Body of pancreas (tissue), 4 donors: ENCODE measurements at regions not wholly inside any gene's neighbourhood (a gene's known extent, or its start where the extent isn't known, plus 50 kb on each side); places are given as distances from the start of the nearest gene placed in this dataset.

Source experiments
- ATAC-seq: fragments of 150-250 bp; one replicate; pipeline ENCODE4 v1.9.1; 2016
- DNase-seq, 4 donors: peaks; one replicate each; pipeline ENCODE4 v3.0.0-alpha.2; 2019
- H3K27ac ChIP-seq, 4 donors: fragments of 200-600 bp; sonication (generic); 1 replicate in 3 of 4; 2 replicates in 1 of 4; pipeline versions ENCODE4 v1.5.1 to v1.6.1; 2016 to 2019; ENCODE audit warnings: mild to moderate bottlenecking in 1 of 4, mixed read lengths in 1 of 4, moderate library complexity in 1 of 4
- H3K27me3 ChIP-seq, 2 donors: fragments of 200-600 bp; sonication (generic); one replicate each; pipeline ENCODE4 v1.6.0; 2016; ENCODE audit warnings: mild to moderate bottlenecking in 1 of 2
- H3K36me3 ChIP-seq, 2 donors: fragments of 200-600 bp; sonication (generic); replicated peaks in 1 of 2; 2 replicates each; pipeline ENCODE4 v1.5.1; 2016; ENCODE audit warnings: low read depth in 2 of 2; ENCODE audit not compliant: insufficient read depth in 1 of 2
- H3K4me1 ChIP-seq: fragments of 200-600 bp; sonication (generic); one replicate; pipeline ENCODE4 v1.6.0; 2016
- H3K4me3 ChIP-seq, 2 donors: fragments of 200-600 bp; sonication (generic); 1 replicate in 1 of 2; 2 replicates in 1 of 2; pipeline ENCODE4 v1.5.1; 2016 to 2019
- H3K9me3 ChIP-seq, 3 donors: fragments of 200-600 bp; sonication (generic); 1 replicate in 2 of 3; 2 replicates in 1 of 3; pipeline ENCODE4 v1.5.1; 2016
- CTCF ChIP-seq, 7 experiments: fragments of 450-650 bp in 4 of 7; fragments of 200-600 bp in 3 of 7; sonication (generic) in 3 of 7; IDR thresholded peaks; one replicate each; pipeline ENCODE4 v1.5.1; 2016 to 2019; ENCODE audit warnings: antibody characterized with exemption in 7 of 7
- POLR2A ChIP-seq, 3 donors: fragments of 450-650 bp; IDR thresholded peaks; one replicate each; pipeline ENCODE4 v1.6.1; 2016; ENCODE audit warnings: antibody characterized with exemption in 3 of 3, mild to moderate bottlenecking in 2 of 3
- WGBS, 2 donors: methylation state at CpG; one replicate each; pipeline ENCODE4 v1.1.5; 2017; 5-methylcytosine and 5-hydroxymethylcytosine counted together
- intact Hi-C: fragments of 100-400 bp; cut with DNase I; formaldehyde crosslinking; loops from one replicate; pipeline ENCODE4 v1.15.1; 2023

DNA sequence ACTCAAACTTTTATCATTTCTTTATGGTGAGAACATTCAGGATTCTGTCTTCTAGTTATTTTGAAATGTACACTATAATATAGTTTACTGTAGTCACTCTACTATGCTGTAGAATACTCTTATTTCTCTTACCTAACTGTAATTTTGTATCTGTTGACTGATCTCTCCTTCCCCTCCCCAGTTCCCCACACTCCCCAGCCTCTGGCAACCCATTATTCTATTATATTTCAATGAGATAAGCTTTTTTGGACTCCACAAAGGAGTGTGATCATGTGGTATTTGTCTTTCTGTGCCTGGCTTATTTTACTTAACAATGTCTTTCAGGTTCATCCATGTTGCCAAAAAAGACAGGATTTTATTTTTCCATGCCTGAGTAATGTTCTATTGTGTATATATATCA is 71.4 kb upstream of the DYNC1I1 start:
- ATAC-seq: no peak
- Histone ChIP-seq H3K27me3 (no peaks in the 10 kb centered on the region), H3K9me3 (no peaks in the 10 kb centered on the region), H3K4me1 (no peaks in the 10 kb centered on the region), H3K27ac (no peak overlapping the region), H3K4me3 (no peak overlapping the region), H3K36me3 (no peaks in the 10 kb centered on the region)
- TF ChIP-seq CTCF (IDR thresholded peaks at IDR 0.05): no peak
- TF ChIP-seq POLR2A (IDR thresholded peaks at IDR 0.05): no peak
- intact Hi-C loops: no loop called here
- DNase-seq: no peak

DNA sequence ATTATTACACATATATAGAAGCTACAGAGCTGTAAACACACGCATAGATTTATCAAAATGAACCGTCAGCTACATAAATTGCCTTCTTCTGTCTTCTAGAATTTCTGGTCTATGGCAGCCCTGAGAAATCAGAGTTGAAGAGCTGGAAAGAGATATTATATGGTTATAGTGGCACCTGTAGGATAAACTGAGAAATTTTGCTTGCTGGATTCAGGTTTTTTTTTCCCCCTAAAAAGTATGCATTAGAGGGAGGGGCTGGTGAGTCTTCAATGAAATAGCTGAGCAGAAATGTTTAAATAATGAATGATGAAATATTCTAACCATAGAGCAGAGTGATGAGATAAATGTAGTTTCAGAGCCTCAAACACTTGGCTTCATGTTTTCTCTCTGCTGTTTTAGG is 78.0 kb upstream of the DYNC1I1 start:
- intact Hi-C loops: no loop called here
- Histone ChIP-seq H3K9me3 (no peaks in the 10 kb centered on the region), H3K27ac (no peak overlapping the region), H3K36me3 (no peaks in the 10 kb centered on the region), H3K27me3 (no peaks in the 10 kb centered on the region), H3K4me3 (no peak overlapping the region), H3K4me1 (no peaks in the 10 kb centered on the region)
- DNase-seq: no peak
- 35 to 54% methylated on average over 2 of the region's 2 CpGs for WGBS, 2 donors
- no peak for ATAC-seq
- TF ChIP-seq POLR2A (IDR thresholded peaks at IDR 0.05): no peak
- no peak for TF ChIP-seq CTCF (IDR thresholded peaks at IDR 0.05)

DNA sequence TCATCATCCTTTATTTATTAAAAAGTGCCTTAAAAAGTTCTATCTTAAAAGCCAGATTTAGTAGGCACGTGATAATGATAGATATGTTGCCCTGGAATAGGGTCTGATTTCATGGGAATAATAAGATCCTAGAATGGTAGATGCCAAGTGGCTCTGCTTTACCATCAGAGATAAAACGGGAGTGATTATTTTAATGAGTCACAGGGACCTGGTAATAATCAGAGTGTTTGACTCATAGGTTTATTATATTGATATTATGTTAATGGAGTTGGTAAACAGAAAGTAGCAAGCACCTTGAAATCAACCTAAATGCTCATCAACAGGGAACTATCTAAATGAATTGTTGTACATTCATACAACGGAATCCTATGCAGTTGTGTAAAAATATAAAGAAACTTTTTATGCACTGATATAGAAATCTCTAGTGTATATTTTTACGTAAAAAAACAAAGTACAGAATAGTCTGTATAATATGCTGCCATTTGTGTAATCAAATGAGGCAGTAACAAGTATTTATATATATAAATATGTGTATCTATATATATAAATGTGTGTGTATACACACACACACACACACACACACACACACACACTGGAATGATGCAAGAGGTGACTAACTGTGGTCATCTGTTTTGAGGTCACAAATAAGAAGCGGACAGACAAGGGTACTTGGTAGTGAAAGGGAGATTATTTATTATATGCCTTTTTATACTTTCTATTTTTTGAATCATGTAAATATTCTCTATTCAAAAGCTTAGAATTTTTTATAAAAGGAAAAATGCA is 78.6 kb upstream of the DYNC1I1 start:
- no peak for ATAC-seq
- Histone ChIP-seq H3K36me3 (no peaks in the 10 kb centered on the region), H3K4me3 (no peak overlapping the region), H3K4me1 (no peaks in the 10 kb centered on the region), H3K27ac (no peak overlapping the region), H3K27me3 (no peaks in the 10 kb centered on the region), H3K9me3 (no peaks in the 10 kb centered on the region)
- no peak for DNase-seq
- 50 to 60% methylated on average over 5 of the region's 5 CpGs for WGBS, 2 donors
- intact Hi-C loops: no loop called here
- TF ChIP-seq CTCF (IDR thresholded peaks at IDR 0.05): no peak
- no peak for TF ChIP-seq POLR2A (IDR thresholded peaks at IDR 0.05)

DNA sequence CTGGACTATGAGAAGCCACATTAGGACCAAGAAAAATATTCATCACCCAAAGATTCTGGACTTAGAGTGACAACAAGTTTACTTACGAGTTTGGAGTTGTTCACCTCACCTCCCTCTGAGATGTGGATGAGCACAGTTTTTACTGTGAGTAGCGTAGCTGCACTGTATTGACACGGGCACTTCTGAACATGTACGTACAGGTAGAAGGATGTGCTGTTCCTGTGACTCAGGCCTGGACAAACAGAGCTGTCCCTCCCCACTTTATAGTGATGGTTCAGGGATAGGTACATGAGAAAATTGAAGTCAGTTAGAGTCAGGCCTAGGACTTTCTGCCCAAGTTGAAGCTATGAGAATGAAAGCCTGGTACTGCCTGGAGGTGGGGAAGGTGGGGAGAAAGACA is 80.9 kb upstream of the DYNC1I1 start:
- no peaks in the 10 kb centered on the region for H3K4me1 ChIP-seq
- no peaks in the 10 kb centered on the region for H3K9me3 ChIP-seq
- TF ChIP-seq CTCF (IDR thresholded peaks at IDR 0.05) (no peak), POLR2A (IDR thresholded peaks at IDR 0.05) (no peak)
- ATAC-seq (no peak), DNase-seq (no peak)
- WGBS, 2 donors: 71 to 79% methylated on average over 4 of the region's 4 CpGs
- intact Hi-C loops: no loop called here
- no peaks in the 10 kb centered on the region for H3K36me3 ChIP-seq
- no peak overlapping the region for H3K4me3 ChIP-seq
- no peak overlapping the region for H3K27ac ChIP-seq
- H3K27me3 ChIP-seq: peaks cover 0 to 4% of the 10 kb centered on the region in 2 donors

DNA sequence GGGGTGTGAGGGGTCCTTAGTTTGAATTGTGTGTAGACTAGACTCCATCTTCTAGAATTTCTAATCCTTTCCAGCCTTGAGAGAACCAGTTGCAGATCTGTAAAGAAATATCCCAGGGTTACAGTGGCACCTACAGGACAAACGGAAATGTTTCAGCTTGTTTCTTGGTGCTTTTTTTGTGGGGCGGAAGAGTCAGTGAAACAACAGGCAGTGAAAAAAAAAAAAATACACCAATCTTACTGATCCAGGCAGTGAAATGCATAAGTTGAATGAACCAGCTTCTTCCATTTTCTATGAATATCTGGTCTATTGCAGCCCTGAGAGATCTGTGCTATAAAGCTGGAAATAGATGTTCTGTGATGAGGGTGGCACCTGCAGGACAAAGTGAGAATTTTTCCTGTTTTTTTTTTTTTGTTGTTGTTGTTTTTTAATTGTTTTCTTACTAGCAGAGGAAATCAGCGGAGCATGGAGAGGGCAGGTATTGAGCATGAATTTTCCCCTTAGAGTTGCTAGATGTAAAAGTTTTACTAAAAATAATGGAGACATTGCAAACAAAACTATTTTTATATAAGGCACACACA is 81.9 kb upstream of the DYNC1I1 start:
- intact Hi-C loops: no loop called here
- H3K4me3 ChIP-seq: no peak overlapping the region

More for the DNA sequence above, 81.9 kb upstream of the DYNC1I1 start:
- WGBS, 2 donors: 1 to 5% methylated on average over 3 of the region's 3 CpGs
- no peaks in the 10 kb centered on the region for H3K36me3 ChIP-seq
- H3K27ac ChIP-seq: no peak overlapping the region
- no peaks in the 10 kb centered on the region for H3K4me1 ChIP-seq
- ATAC-seq (peak; percentile 77), DNase-seq (peak in 1 of 4 donors; percentile 34)
- TF ChIP-seq POLR2A (IDR thresholded peaks at IDR 0.05): no peak
- TF ChIP-seq CTCF (IDR thresholded peaks at IDR 0.05): peak; percentile 44 to 92 (median 74)
- no peaks in the 10 kb centered on the region for H3K9me3 ChIP-seq
- H3K27me3 ChIP-seq: peaks cover 0 to 4% of the 10 kb centered on the region in 2 donors
